ELR (cell line): ENCODE measurements at regions not wholly inside any gene's neighbourhood (a gene's known extent, or its start where the extent isn't known, plus 50 kb on each side); places are given as distances from the start of the nearest gene placed in this dataset.
"Not testable (repeated sequence)": the region's sequence is repeated elsewhere in the genome, so short reads cannot be mapped to it uniquely, and the experiment has no call there.

ENCODE experiments used
- DNase-seq: peaks from one replicate; pipeline ENCODE4 v3.0.0-alpha.2; 2015; ENCODE audit warnings: low read depth

GRCh38 chr4:158051401-158052235, 121.2 kb downstream of the GASK1B start:
- peak; percentile 47 for DNase-seq

GRCh38 chr4:158050942-158051341, 121.9 kb downstream of the GASK1B start:
- DNase-seq = no peak

GRCh38 chr4:158046345-158046744, 126.5 kb downstream of the GASK1B start:
- DNase-seq = no peak

- no peak for DNase-seq
Measured at GRCh38 chr4:158043971-158044618, 128.7 kb downstream of the GASK1B start.

- peak; percentile 50 for DNase-seq
Measured at GRCh38 chr4:158042591-158043030, 130.2 kb downstream of the GASK1B start.

- no peak for DNase-seq
Measured at GRCh38 chr4:158038718-158039117, 134.1 kb downstream of the GASK1B start.

- no peak for DNase-seq
Measured at GRCh38 chr4:158036998-158037397, 135.8 kb downstream of the GASK1B start.

- no peak for DNase-seq
Measured at GRCh38 chr4:158035662-158036195, 137.1 kb downstream of the GASK1B start.

GRCh38 chr4:158033416-158034120, 139.3 kb downstream of the GASK1B start:
- peak; percentile 27 for DNase-seq

GRCh38 chr4:158032733-158033415, 140.0 kb downstream of the GASK1B start:
- no peak for DNase-seq

GRCh38 chr4:158028381-158028780, 144.4 kb downstream of the GASK1B start:
- DNase-seq = not testable (repeated sequence)

GRCh38 chr4:158025131-158025530, 147.7 kb downstream of the GASK1B start:
- peak; percentile 81 for DNase-seq

- peak; percentile 90 for DNase-seq
Measured at GRCh38 chr4:158020734-158021346, 152.0 kb downstream of the GASK1B start.

- DNase-seq = peak; percentile 85
Measured at GRCh38 chr4:158020176-158020575, 152.6 kb downstream of the GASK1B start.

GRCh38 chr4:158018831-158019230, 154.0 kb downstream of the GASK1B start:
- no peak for DNase-seq

GRCh38 chr4:158018221-158018830, 154.5 kb downstream of the GASK1B start:
- no peak for DNase-seq

GRCh38 chr4:158016511-158016910, 156.3 kb downstream of the GASK1B start:
- DNase-seq = peak; percentile 24

GRCh38 chr4:158015241-158015640, 157.6 kb downstream of the GASK1B start:
- peak; percentile 80 for DNase-seq

- DNase-seq = peak; percentile 61
Measured at GRCh38 chr4:158013858-158014257, 159.0 kb downstream of the GASK1B start.

- DNase-seq = no peak
Measured at GRCh38 chr4:158010361-158010760, 162.5 kb downstream of the GASK1B start.
